ENCODE measurements at regions not wholly inside any gene's neighbourhood (a gene's known extent, or its start where the extent isn't known, plus 50 kb on each side); places are given as distances from the start of the nearest gene placed in this dataset.
"Not testable (repeated sequence)": the region's sequence is repeated elsewhere in the genome, so short reads cannot be mapped to it uniquely, and the experiment has no call there.

- no peak for DNase-seq
Observed at GRCh38 chr9:26148128-26148527, 469.9 kb upstream of the TUSC1 start.

GRCh38 chr9:26145938-26146337, 467.7 kb upstream of the TUSC1 start:
- no peak for DNase-seq

GRCh38 chr9:26142631-26143030, 464.4 kb upstream of the TUSC1 start:
- no peak for DNase-seq

- DNase-seq = no peak
Observed at GRCh38 chr9:26142201-26142600, 464.0 kb upstream of the TUSC1 start.

- no peak for DNase-seq
Observed at GRCh38 chr9:26133537-26133936, 455.3 kb upstream of the TUSC1 start.

- DNase-seq = peak; percentile 72
Observed at GRCh38 chr9:26132746-26133312, 454.6 kb upstream of the TUSC1 start.

GRCh38 chr9:26131886-26132285, 453.6 kb upstream of the TUSC1 start:
- DNase-seq = peak; percentile 26

GRCh38 chr9:26129217-26129616, 451.0 kb upstream of the TUSC1 start:
- peak; percentile 38 for DNase-seq

GRCh38 chr9:26125693-26126092, 447.4 kb upstream of the TUSC1 start:
- no peak for DNase-seq

- not testable (repeated sequence) for DNase-seq
Observed at GRCh38 chr9:26116085-26116484, 437.8 kb upstream of the TUSC1 start.

- DNase-seq = no peak
Observed at GRCh38 chr9:26112724-26113123, 434.5 kb upstream of the TUSC1 start.

GRCh38 chr9:26086396-26086795, 408.2 kb upstream of the TUSC1 start:
- no peak for DNase-seq

GRCh38 chr9:26081847-26082246, 403.6 kb upstream of the TUSC1 start:
- DNase-seq = no peak

- no peak for DNase-seq
Observed at GRCh38 chr9:26078706-26079105, 400.5 kb upstream of the TUSC1 start.

- DNase-seq = no peak
Observed at GRCh38 chr9:26077860-26078259, 399.6 kb upstream of the TUSC1 start.

GRCh38 chr9:26067608-26068007, 389.4 kb upstream of the TUSC1 start:
- no peak for DNase-seq

GRCh38 chr9:26066237-26066636, 388.0 kb upstream of the TUSC1 start:
- peak; percentile 15 for DNase-seq

GRCh38 chr9:26061948-26062575, 383.8 kb upstream of the TUSC1 start:
- peak; percentile 67 for DNase-seq

- no peak for DNase-seq
Observed at GRCh38 chr9:26058111-26058895, 380.1 kb upstream of the TUSC1 start.

GRCh38 chr9:26057050-26057449, 378.8 kb upstream of the TUSC1 start:
- DNase-seq = peak; percentile 26

- DNase-seq = no peak
Observed at GRCh38 chr9:26054600-26055520, 376.6 kb upstream of the TUSC1 start.

GRCh38 chr9:26053954-26054353, 375.7 kb upstream of the TUSC1 start:
- no peak for DNase-seq

GRCh38 chr9:26043431-26043830, 365.2 kb upstream of the TUSC1 start:
- peak; percentile 23 for DNase-seq
